Keratinocyte (primary cell): ENCODE measurements at regions not wholly inside any gene's neighbourhood (a gene's known extent, or its start where the extent isn't known, plus 50 kb on each side); places are given as distances from the start of the nearest gene placed in this dataset.

Experiments used
- DNase-seq: peaks from one replicate; pipeline ENCODE4 v3.0.0-alpha.2; 2011; ENCODE audit warnings: low read depth, missing footprints, low spot score
- FAIRE-seq: peaks from 2 replicates; lab custom pipeline; 2011; peaks lifted over from hg19 to GRCh38; lab: Jason Lieb, UNC
- H2AFZ ChIP-seq: 2 replicates; pipeline ENCODE4 v1.6.0; 2012; ENCODE audit warnings: low read length, control low read depth, inconsistent platforms; ENCODE audit not compliant: control insufficient read depth
- H3K27ac ChIP-seq: 2 replicates; pipeline ENCODE4 v1.5.1; 2011; ENCODE audit warnings: low read length; ENCODE audit not compliant: control insufficient read depth, insufficient read depth
- H3K27me3 ChIP-seq: 3 replicates; pipeline ENCODE4 v1.6.0; 2011; ENCODE audit warnings: low read length; ENCODE audit not compliant: control insufficient read depth, insufficient read depth; ENCODE audit errors: extremely low read depth
- H3K36me3 ChIP-seq, 2 experiments: 2 replicates in 1 of 2; 3 replicates in 1 of 2; pipeline ENCODE4 v1.5.1; 2011; ENCODE audit warnings: low read length in 2 of 2, mild to moderate bottlenecking in 1 of 2; ENCODE audit not compliant: control insufficient read depth in 2 of 2, insufficient read depth in 2 of 2; ENCODE audit errors: extremely low read depth in 1 of 2
- H3K4me1 ChIP-seq: 3 replicates; pipeline ENCODE4 v1.5.1; 2011; ENCODE audit warnings: low read length; ENCODE audit not compliant: control insufficient read depth, insufficient read depth; ENCODE audit errors: extremely low read depth
- H3K4me2 ChIP-seq: 3 replicates; pipeline ENCODE4 v1.6.0; 2011; ENCODE audit warnings: low read depth, low read length; ENCODE audit not compliant: control insufficient read depth, insufficient read depth; ENCODE audit errors: extremely low read depth
- H3K4me3 ChIP-seq, 3 experiments: fragments of 200-600 bp in 1 of 3; sonication (generic) in 1 of 3; 2 replicates in 2 of 3; 3 replicates in 1 of 3; pipeline ENCODE4 v1.5.1; 2011 to 2016; ENCODE audit warnings: low read length in 3 of 3, mild to moderate bottlenecking in 3 of 3, control low read depth in 2 of 3, inconsistent platforms in 1 of 3, low read depth in 1 of 3, mixed read lengths in 1 of 3, mixed run types in 1 of 3, moderate library complexity in 1 of 3; ENCODE audit not compliant: control insufficient read depth in 2 of 3, insufficient read depth in 2 of 3; ENCODE audit errors: extremely low read depth in 1 of 3
- H3K79me2 ChIP-seq: 2 replicates; pipeline ENCODE4 v1.6.0; 2012; ENCODE audit warnings: low read length; ENCODE audit not compliant: control insufficient read depth, insufficient read depth
- H3K9ac ChIP-seq: 3 replicates; pipeline ENCODE4 v1.6.0; 2011; ENCODE audit warnings: low read length; ENCODE audit not compliant: control insufficient read depth, insufficient read depth; ENCODE audit errors: extremely low read depth
- H3K9me1 ChIP-seq: 3 replicates; pipeline ENCODE4 v1.6.0; 2011; ENCODE audit warnings: low read length; ENCODE audit not compliant: control insufficient read depth, insufficient read depth; ENCODE audit errors: extremely low read depth
- H3K9me3 ChIP-seq: 2 replicates; pipeline ENCODE4 v1.5.1; 2012; ENCODE audit warnings: low read depth, low read length; ENCODE audit not compliant: control insufficient read depth
- H4K20me1 ChIP-seq: 3 replicates; pipeline ENCODE4 v1.6.0; 2011; ENCODE audit warnings: low read length; ENCODE audit not compliant: control insufficient read depth, insufficient read depth; ENCODE audit errors: extremely low read depth
- EZH2 ChIP-seq: IDR thresholded peaks from one replicate; pipeline ENCODE4 v1.6.1; 2012; ENCODE audit warnings: inconsistent platforms, mild to moderate bottlenecking, low read length, moderate library complexity
- dilution Hi-C: fragments of 300-500 bp; cut with MboI; formaldehyde crosslinking; loops from one replicate; pipeline ENCODE4 v1.7.0; 2020; ENCODE audit warnings: low sequenced_read_pairs; ENCODE audit not compliant: extremely low pct_ligation_motif_present
- TF ChIP-seq, protein P1 (sequence below), 3 experiments: IDR thresholded peaks in 1 of 3; conservative IDR thresholded peaks in 1 of 3; optimal IDR thresholded peaks in 1 of 3; 2 replicates in 2 of 3; 3 replicates in 1 of 3; pipeline versions ENCODE3 to v1.5.1; 2011; ENCODE audit warnings: low read length in 3 of 3, mild to moderate bottlenecking in 3 of 3, moderate library complexity in 2 of 3, control low read depth in 1 of 3, inconsistent platforms in 1 of 3; ENCODE audit not compliant: insufficient read depth in 2 of 3; ENCODE audit errors: extremely low read depth in 1 of 3

- H4K20me1 ChIP-seq, result no peaks in the 10 kb centered on the region
- dilution Hi-C loops, result no loop called here
Observed at GRCh38 chr16:22743401-22743800, 70.6 kb upstream of the HS3ST2 start.

GRCh38 chr16:22751104-22751667, 62.8 kb upstream of the HS3ST2 start:
- H3K79me2 ChIP-seq, result no peaks in the 10 kb centered on the region
- H3K4me3 ChIP-seq, result no peak overlapping the region
- H4K20me1 ChIP-seq, result no peaks in the 10 kb centered on the region
- no peaks in the 10 kb centered on the region for H3K36me3 ChIP-seq
- peaks cover 4% of the 10 kb centered on the region for H3K27me3 ChIP-seq
- no peaks in the 10 kb centered on the region for H3K9me1 ChIP-seq
- no peak overlapping the region for H3K4me2 ChIP-seq
- FAIRE-seq (no peak), DNase-seq (no peak)
- no peaks in the 10 kb centered on the region for H3K4me1 ChIP-seq
- peaks cover 3% of the 10 kb centered on the region for H3K9me3 ChIP-seq
- no peak overlapping the region for H3K9ac ChIP-seq
- dilution Hi-C loops, result no loop called here
- no peak overlapping the region for H3K27ac ChIP-seq
- H2AFZ ChIP-seq, result no peak overlapping the region
- TF ChIP-seq, protein P1, sequence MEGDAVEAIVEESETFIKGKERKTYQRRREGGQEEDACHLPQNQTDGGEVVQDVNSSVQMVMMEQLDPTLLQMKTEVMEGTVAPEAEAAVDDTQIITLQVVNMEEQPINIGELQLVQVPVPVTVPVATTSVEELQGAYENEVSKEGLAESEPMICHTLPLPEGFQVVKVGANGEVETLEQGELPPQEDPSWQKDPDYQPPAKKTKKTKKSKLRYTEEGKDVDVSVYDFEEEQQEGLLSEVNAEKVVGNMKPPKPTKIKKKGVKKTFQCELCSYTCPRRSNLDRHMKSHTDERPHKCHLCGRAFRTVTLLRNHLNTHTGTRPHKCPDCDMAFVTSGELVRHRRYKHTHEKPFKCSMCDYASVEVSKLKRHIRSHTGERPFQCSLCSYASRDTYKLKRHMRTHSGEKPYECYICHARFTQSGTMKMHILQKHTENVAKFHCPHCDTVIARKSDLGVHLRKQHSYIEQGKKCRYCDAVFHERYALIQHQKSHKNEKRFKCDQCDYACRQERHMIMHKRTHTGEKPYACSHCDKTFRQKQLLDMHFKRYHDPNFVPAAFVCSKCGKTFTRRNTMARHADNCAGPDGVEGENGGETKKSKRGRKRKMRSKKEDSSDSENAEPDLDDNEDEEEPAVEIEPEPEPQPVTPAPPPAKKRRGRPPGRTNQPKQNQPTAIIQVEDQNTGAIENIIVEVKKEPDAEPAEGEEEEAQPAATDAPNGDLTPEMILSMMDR (optimal IDR thresholded peaks at IDR 0.05 in 1 of 3, IDR thresholded peaks at IDR 0.05 in 1 of 3, conservative IDR thresholded peaks at IDR 0.05 in 1 of 3; ENCODE audit: extremely low read depth in 1 of 3, insufficient read depth in 2 of 3, low read length in 3 of 3), result no peak
- TF ChIP-seq EZH2, result no peak

More at GRCh38 chr16:22743401-22743800, 70.6 kb upstream of the HS3ST2 start:
- Histone ChIP-seq H3K27me3 (peaks cover 4% of the 10 kb centered on the region), H3K9me1 (no peaks in the 10 kb centered on the region), H3K9me3 (no peaks in the 10 kb centered on the region), H2AFZ (no peak overlapping the region), H3K4me2 (no peak overlapping the region), H3K36me3 (no peaks in the 10 kb centered on the region), H3K79me2 (no peaks in the 10 kb centered on the region), H3K4me3 (no peak overlapping the region), H3K4me1 (no peaks in the 10 kb centered on the region), H3K27ac (no peak overlapping the region), H3K9ac (no peak overlapping the region)
- TF ChIP-seq, protein P1 (optimal IDR thresholded peaks at IDR 0.05 in 1 of 3, IDR thresholded peaks at IDR 0.05 in 1 of 3, conservative IDR thresholded peaks at IDR 0.05 in 1 of 3; ENCODE audit: extremely low read depth in 1 of 3, insufficient read depth in 2 of 3, low read length in 3 of 3), result no peak
- no peak for TF ChIP-seq EZH2
- FAIRE-seq (no peak), DNase-seq (no peak)
